Peyer's patch (tissue), 4 donors: ENCODE measurements at regions not wholly inside any gene's neighbourhood (a gene's known extent, or its start where the extent isn't known, plus 50 kb on each side); places are given as distances from the start of the nearest gene placed in this dataset.

Source experiments
- POLR2A ChIP-seq, 2 donors: fragments of 450-650 bp; IDR thresholded peaks; one replicate each; pipeline ENCODE4 v1.5.1; 2017; ENCODE audit warnings: antibody characterized with exemption in 2 of 2, mild to moderate bottlenecking in 2 of 2, moderate library complexity in 2 of 2
- TF ChIP-seq, protein P1 (sequence below), 6 experiments: fragments of 450-650 bp in 4 of 6; fragments of 200-600 bp in 2 of 6; sonication (generic) in 1 of 6; IDR thresholded peaks; one replicate each; pipeline ENCODE4 v1.5.1; 2017 to 2019; ENCODE audit warnings: antibody characterized with exemption in 6 of 6, mild to moderate bottlenecking in 3 of 6, moderate library complexity in 1 of 6

DNA sequence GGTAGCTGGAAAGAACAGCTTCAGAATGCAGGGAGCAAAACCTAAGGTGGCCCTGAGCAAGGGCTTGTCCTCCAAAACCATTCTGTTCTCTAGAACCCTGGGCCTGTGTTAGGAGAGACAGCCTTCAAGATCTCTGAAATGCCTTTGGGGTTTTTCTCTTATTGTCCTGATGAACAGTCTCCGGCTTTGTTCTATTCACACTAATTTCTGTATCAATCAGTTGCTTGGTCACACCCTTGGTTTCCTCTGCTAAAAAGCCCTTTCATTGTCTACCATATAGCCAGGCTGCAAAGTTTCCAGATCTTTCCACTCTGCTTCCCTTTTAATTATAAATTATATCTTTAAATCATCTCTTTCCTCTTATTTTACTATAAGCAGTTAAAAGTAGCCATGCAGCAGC, 219.9 kb upstream of the ARID2 start:
- TF ChIP-seq, protein P1, sequence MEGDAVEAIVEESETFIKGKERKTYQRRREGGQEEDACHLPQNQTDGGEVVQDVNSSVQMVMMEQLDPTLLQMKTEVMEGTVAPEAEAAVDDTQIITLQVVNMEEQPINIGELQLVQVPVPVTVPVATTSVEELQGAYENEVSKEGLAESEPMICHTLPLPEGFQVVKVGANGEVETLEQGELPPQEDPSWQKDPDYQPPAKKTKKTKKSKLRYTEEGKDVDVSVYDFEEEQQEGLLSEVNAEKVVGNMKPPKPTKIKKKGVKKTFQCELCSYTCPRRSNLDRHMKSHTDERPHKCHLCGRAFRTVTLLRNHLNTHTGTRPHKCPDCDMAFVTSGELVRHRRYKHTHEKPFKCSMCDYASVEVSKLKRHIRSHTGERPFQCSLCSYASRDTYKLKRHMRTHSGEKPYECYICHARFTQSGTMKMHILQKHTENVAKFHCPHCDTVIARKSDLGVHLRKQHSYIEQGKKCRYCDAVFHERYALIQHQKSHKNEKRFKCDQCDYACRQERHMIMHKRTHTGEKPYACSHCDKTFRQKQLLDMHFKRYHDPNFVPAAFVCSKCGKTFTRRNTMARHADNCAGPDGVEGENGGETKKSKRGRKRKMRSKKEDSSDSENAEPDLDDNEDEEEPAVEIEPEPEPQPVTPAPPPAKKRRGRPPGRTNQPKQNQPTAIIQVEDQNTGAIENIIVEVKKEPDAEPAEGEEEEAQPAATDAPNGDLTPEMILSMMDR (IDR thresholded peaks at IDR 0.05) = no peak
- TF ChIP-seq POLR2A (IDR thresholded peaks at IDR 0.05) = no peak
